HepG2 (cell line): ENCODE measurements at regions not wholly inside any gene's neighbourhood (a gene's known extent, or its start where the extent isn't known, plus 50 kb on each side); places are given as distances from the start of the nearest gene placed in this dataset.

Experiments used
- ATAC-seq: fragments of 200-7000 bp; cut with Tn5 transposase; 3 replicates; pipeline ENCODE4 v1.9.1; 2020; ENCODE audit warnings: mild to moderate bottlenecking, moderate library complexity
- BruUV-seq: library from RNA; stranded (reverse); fragments of 400-500 nt; replicated peaks from 2 replicates; lab custom pipeline; 2021; lab: Mats Ljungman, UMichigan
- CTCF ChIA-PET: fragments of 300-600 bp; formaldehyde crosslinking; extraction: SDS; loops from one replicate; lab custom pipeline; 2021; ENCODE audit warnings: low total read pairs, inconsistent platforms, low intra/inter-chr PET ratio; lab: Yijun Ruan, JAX
- POLR2A ChIA-PET: fragments of 350-600 bp; sonication (Branson Sonifier 250); formaldehyde crosslinking; loops from one replicate; lab custom pipeline; 2020; ENCODE audit warnings: antibody characterized with exemption, inconsistent platforms; lab: Yijun Ruan, JAX
- DNase-seq: peaks from one replicate; pipeline ENCODE4 v3.0.0-alpha.2; 2015; ENCODE audit warnings: low spot score
- FAIRE-seq: peaks from 3 replicates; lab custom pipeline; 2011; peaks lifted over from hg19 to GRCh38; lab: Jason Lieb, UNC
- H2AFZ ChIP-seq: one replicate; pipeline ENCODE4 v1.6.1; 2011; ENCODE audit warnings: low read length, inconsistent platforms
- H3K27ac ChIP-seq: fragments of 300-600 bp; 3 replicates; pipeline ENCODE4 v1.8.0; 2011; ENCODE audit warnings: mixed run types, mild to moderate bottlenecking, mixed read lengths, low read length, inconsistent platforms; ENCODE audit not compliant: insufficient read depth; ENCODE audit errors: extremely low read length
- H3K27me3 ChIP-seq, 2 experiments: fragments of 200-600 bp in 1 of 2; 2 replicates in 1 of 2; 3 replicates in 1 of 2; pipeline versions ENCODE4 v1.6.0 to v1.8.0; 2011; ENCODE audit warnings: low read length in 2 of 2, mild to moderate bottlenecking in 2 of 2, moderate library complexity in 2 of 2, inconsistent platforms in 1 of 2; ENCODE audit not compliant: insufficient read depth in 2 of 2, control insufficient read depth in 1 of 2
- H3K36me3 ChIP-seq, 2 experiments: fragments of 200-600 bp in 1 of 2; replicated peaks in 1 of 2; 2 replicates in 1 of 2; 3 replicates in 1 of 2; pipeline versions ENCODE4 v1.5.1 to v1.8.0; 2011; ENCODE audit warnings: low read length in 2 of 2, inconsistent platforms in 1 of 2; ENCODE audit not compliant: insufficient read depth in 2 of 2, control insufficient read depth in 1 of 2
- H3K4me1 ChIP-seq: 2 replicates; pipeline ENCODE4 v1.5.1; 2012; ENCODE audit warnings: low read length, inconsistent platforms; ENCODE audit not compliant: insufficient read depth
- H3K4me2 ChIP-seq: 2 replicates; pipeline ENCODE4 v1.6.0; 2011; ENCODE audit warnings: low read depth, low read length, inconsistent platforms
- H3K4me3 ChIP-seq, 3 experiments: fragments of 200-600 bp in 1 of 3; sonication (generic), shearing (Covaris generic) in 1 of 3; replicated peaks in 1 of 3; 2 replicates each; pipeline ENCODE4 v1.5.1; 2011 to 2016; ENCODE audit warnings: low read length in 3 of 3, inconsistent platforms in 2 of 3, low read depth in 2 of 3, mild to moderate bottlenecking in 2 of 3, control low read depth in 1 of 3, mixed read lengths in 1 of 3; ENCODE audit not compliant: insufficient read depth in 1 of 3
- H3K79me2 ChIP-seq: one replicate; pipeline ENCODE4 v1.6.1; 2011; ENCODE audit warnings: low read length, inconsistent platforms; ENCODE audit not compliant: insufficient read depth
- H3K9ac ChIP-seq: 2 replicates; pipeline ENCODE4 v1.6.0; 2011; ENCODE audit warnings: mild to moderate bottlenecking, low read depth, low read length, inconsistent platforms; ENCODE audit not compliant: insufficient read depth
- H3K9me3 ChIP-seq: 2 replicates; pipeline ENCODE4 v1.5.1; 2012; ENCODE audit warnings: mild to moderate bottlenecking, low read length
- H4K20me1 ChIP-seq: 2 replicates; pipeline ENCODE4 v1.6.0; 2011; ENCODE audit warnings: inconsistent platforms, mild to moderate bottlenecking, low read length, moderate library complexity; ENCODE audit not compliant: insufficient read depth
- ARID4A ChIP-seq: sonication (generic); formaldehyde crosslinking; IDR thresholded peaks from 2 replicates; pipeline ENCODE4 v1.5.0; 2020; ENCODE audit warnings: mild to moderate bottlenecking, missing genetic modification reagents, borderline replicate concordance
- BCLAF1 ChIP-seq: fragments of 450-650 bp; IDR thresholded peaks from 2 replicates; pipeline ENCODE4 v1.6.1; 2017; ENCODE audit warnings: mild to moderate bottlenecking
- NR2F1 ChIP-seq, 2 experiments: fragments of 450-650 bp in 1 of 2; formaldehyde crosslinking in 1 of 2; IDR thresholded peaks; 2 replicates each; pipeline versions ENCODE4 v1.5.0 to v1.6.1; 2016 to 2020; ENCODE audit warnings: mild to moderate bottlenecking in 1 of 2, missing compliant biosample characterization in 1 of 2, missing genetic modification reagents in 1 of 2, moderate library complexity in 1 of 2
- ZNF607 ChIP-seq: sonication (generic); formaldehyde crosslinking; IDR thresholded peaks from 2 replicates; pipeline ENCODE4 v1.5.1; 2020; ENCODE audit warnings: missing genetic modification reagents, mild to moderate bottlenecking, borderline replicate concordance
- WGBS: methylation state at CpG from one replicate; pipeline ENCODE4 v1.1.6; 2017; ENCODE audit warnings: low lambda C conversion rate; 5-methylcytosine and 5-hydroxymethylcytosine counted together
- in situ Hi-C: cut with HindIII; loops from 2 replicates; pipeline ENCODE4 v1.10.0; 2017; ENCODE audit warnings: low pct_unique_long_range_greater_than_20kb; ENCODE audit not compliant: extremely low pct_ligation_motif_present
- intact Hi-C: fragments of 100-400 bp; cut with micrococcal nuclease; formaldehyde crosslinking; loops from one replicate; pipeline ENCODE4 v1.10.0; 2022; ENCODE audit not compliant: unreplicated experiment

GRCh38 chr22:26823966-26824365 is 166.6 kb downstream of the MIAT start (continued):
- no peak for TF ChIP-seq BCLAF1

GRCh38 chr22:26825960-26826935 is 168.9 kb downstream of the MIAT start:
- H3K9me3 ChIP-seq = no peaks in the 10 kb centered on the region
- H3K4me2 ChIP-seq = no peak overlapping the region
- no peak overlapping the region for H3K4me3 ChIP-seq
- intact Hi-C loops (no loop called here), in situ Hi-C loops (no loop called here)
- ChIA-PET POLR2A (no interaction called here), CTCF (no interaction called here)
- FAIRE-seq = no peak
- H2AFZ ChIP-seq = no peak overlapping the region
- H3K36me3 ChIP-seq = no peaks in the 10 kb centered on the region
- peaks cover 2 to 10% of the 10 kb centered on the region in 2 experiments; a peak in 3 of 5 replicates for H3K27me3 ChIP-seq
- ATAC-seq = no peak
- H3K4me1 ChIP-seq = no peaks in the 10 kb centered on the region
- no peak for DNase-seq
- no peak overlapping the region for H3K27ac ChIP-seq
- H3K79me2 ChIP-seq = no peaks in the 10 kb centered on the region
- 6% methylated on average over 10 of the region's 10 CpGs for WGBS
- H4K20me1 ChIP-seq = no peaks in the 10 kb centered on the region
- no TSS peak for BruUV-seq
- H3K9ac ChIP-seq = no peak overlapping the region
- TF ChIP-seq ARID4A (CRISPR knock-in tag) (no peak), ZNF607 (CRISPR knock-in tag) (no peak), NR2F1 (CRISPR knock-in tag; IDR thresholded peaks at IDR 0.05) (no peak)
